Duodenal mucosa (tissue), 2 donors: ENCODE measurements at regions not wholly inside any gene's neighbourhood (a gene's known extent, or its start where the extent isn't known, plus 50 kb on each side); places are given as distances from the start of the nearest gene placed in this dataset.

Source experiments
- H3K27ac ChIP-seq: one replicate; pipeline ENCODE4 v1.7.0; 2013; ENCODE audit warnings: low read depth, low read length
- H3K27me3 ChIP-seq, 2 donors: one replicate each; pipeline ENCODE4 v1.7.0; 2013; ENCODE audit warnings: low read length in 2 of 2, control low read depth in 1 of 2; ENCODE audit not compliant: insufficient read depth in 2 of 2, control insufficient read depth in 1 of 2
- H3K36me3 ChIP-seq, 2 donors: one replicate each; pipeline ENCODE4 v1.7.0; 2013; ENCODE audit warnings: low read length in 2 of 2, control low read depth in 1 of 2; ENCODE audit not compliant: insufficient read depth in 2 of 2, control insufficient read depth in 1 of 2
- H3K4me1 ChIP-seq, 2 donors: one replicate each; pipeline ENCODE4 v1.7.0; 2013; ENCODE audit warnings: low read length in 2 of 2, control low read depth in 1 of 2; ENCODE audit not compliant: insufficient read depth in 2 of 2, control insufficient read depth in 1 of 2
- H3K4me3 ChIP-seq, 2 donors: one replicate each; pipeline ENCODE4 v1.7.0; 2013; ENCODE audit warnings: low read length in 2 of 2, low read depth in 1 of 2
- H3K9ac ChIP-seq, 2 donors: one replicate each; pipeline ENCODE4 v1.7.0; 2013; ENCODE audit warnings: low read length in 2 of 2, low read depth in 1 of 2
- H3K9me3 ChIP-seq, 2 donors: one replicate each; pipeline ENCODE4 v1.7.0; 2013; ENCODE audit warnings: low read length in 2 of 2, control low read depth in 1 of 2; ENCODE audit not compliant: control insufficient read depth in 1 of 2

- H3K9ac ChIP-seq: no peak overlapping the region
- peaks cover 0 to 7% of the 10 kb centered on the region in 2 donors for H3K4me1 ChIP-seq
- H3K27me3 ChIP-seq: peaks cover 38 to 39% of the 10 kb centered on the region in 2 donors
- H3K4me3 ChIP-seq: no peak overlapping the region
- H3K9me3 ChIP-seq: no peaks in the 10 kb centered on the region
- no peak overlapping the region for H3K27ac ChIP-seq
- no peaks in the 10 kb centered on the region for H3K36me3 ChIP-seq
Observed at GRCh38 chr20:62578294-62578897, 63.9 kb upstream of the SLCO4A1 start.

GRCh38 chr20:62580052-62580451, 62.3 kb upstream of the SLCO4A1 start:
- no peaks in the 10 kb centered on the region for H3K36me3 ChIP-seq
- no peak overlapping the region for H3K27ac ChIP-seq
- H3K27me3 ChIP-seq: peaks cover 37 to 42% of the 10 kb centered on the region in 2 donors
- H3K4me1 ChIP-seq: peaks cover 0 to 7% of the 10 kb centered on the region in 2 donors
- H3K4me3 ChIP-seq: no peak overlapping the region
- H3K9me3 ChIP-seq: no peaks in the 10 kb centered on the region
- no peak overlapping the region for H3K9ac ChIP-seq

- H3K4me3 ChIP-seq: no peak overlapping the region
- no peak overlapping the region for H3K27ac ChIP-seq
- H3K9me3 ChIP-seq: no peaks in the 10 kb centered on the region
- H3K36me3 ChIP-seq: no peaks in the 10 kb centered on the region
- peaks cover 37 to 42% of the 10 kb centered on the region in 2 donors for H3K27me3 ChIP-seq
- peaks cover 0 to 7% of the 10 kb centered on the region in 2 donors for H3K4me1 ChIP-seq
- no peak overlapping the region for H3K9ac ChIP-seq
Observed at GRCh38 chr20:62580733-62581132, 61.6 kb upstream of the SLCO4A1 start.

GRCh38 chr20:62581308-62581707, 61.0 kb upstream of the SLCO4A1 start:
- Histone ChIP-seq H3K4me1 (peaks cover 0 to 7% of the 10 kb centered on the region in 2 donors), H3K4me3 (no peak overlapping the region), H3K9ac (no peak overlapping the region), H3K36me3 (no peaks in the 10 kb centered on the region), H3K27me3 (peaks cover 37 to 42% of the 10 kb centered on the region in 2 donors), H3K9me3 (no peaks in the 10 kb centered on the region), H3K27ac (no peak overlapping the region)

GRCh38 chr20:62581806-62582205, 60.5 kb upstream of the SLCO4A1 start:
- no peak overlapping the region for H3K9ac ChIP-seq
- H3K4me3 ChIP-seq: no peak overlapping the region
- peaks cover 0 to 7% of the 10 kb centered on the region in 2 donors for H3K4me1 ChIP-seq
- H3K27me3 ChIP-seq: peaks cover 36 to 42% of the 10 kb centered on the region in 2 donors
- no peaks in the 10 kb centered on the region for H3K9me3 ChIP-seq
- H3K36me3 ChIP-seq: no peaks in the 10 kb centered on the region
- H3K27ac ChIP-seq: no peak overlapping the region

- no peaks in the 10 kb centered on the region for H3K4me1 ChIP-seq
- no peak overlapping the region for H3K4me3 ChIP-seq
- peaks cover 23 to 40% of the 10 kb centered on the region in 2 donors for H3K27me3 ChIP-seq
- no peak overlapping the region for H3K9ac ChIP-seq
- H3K9me3 ChIP-seq: no peaks in the 10 kb centered on the region
- no peak overlapping the region for H3K27ac ChIP-seq
- H3K36me3 ChIP-seq: no peaks in the 10 kb centered on the region
Observed at GRCh38 chr20:62583424-62583920, 58.8 kb upstream of the SLCO4A1 start.

GRCh38 chr20:62584671-62585460, 57.4 kb upstream of the SLCO4A1 start:
- Histone ChIP-seq H3K9me3 (no peaks in the 10 kb centered on the region), H3K27me3 (peaks cover 17 to 32% of the 10 kb centered on the region in 2 donors), H3K36me3 (no peaks in the 10 kb centered on the region), H3K27ac (no peak overlapping the region), H3K4me3 (no peak overlapping the region), H3K4me1 (no peaks in the 10 kb centered on the region), H3K9ac (no peak overlapping the region)

- no peak overlapping the region for H3K27ac ChIP-seq
- H3K27me3 ChIP-seq: peaks cover 12 to 26% of the 10 kb centered on the region in 2 donors
- no peak overlapping the region for H3K4me3 ChIP-seq
- H3K9me3 ChIP-seq: no peaks in the 10 kb centered on the region
- no peaks in the 10 kb centered on the region for H3K4me1 ChIP-seq
- no peak overlapping the region for H3K9ac ChIP-seq
- H3K36me3 ChIP-seq: no peaks in the 10 kb centered on the region
Observed at GRCh38 chr20:62585461-62585970, 56.8 kb upstream of the SLCO4A1 start.

- H3K36me3 ChIP-seq: no peaks in the 10 kb centered on the region
- H3K4me3 ChIP-seq: no peak overlapping the region
- peaks cover 15 to 18% of the 10 kb centered on the region in 2 donors for H3K27me3 ChIP-seq
- H3K9me3 ChIP-seq: no peaks in the 10 kb centered on the region
- H3K27ac ChIP-seq: no peak overlapping the region
- no peak overlapping the region for H3K9ac ChIP-seq
- H3K4me1 ChIP-seq: no peaks in the 10 kb centered on the region
Observed at GRCh38 chr20:62586799-62587198, 55.5 kb upstream of the SLCO4A1 start.

GRCh38 chr20:62587757-62588402, 54.4 kb upstream of the SLCO4A1 start:
- no peaks in the 10 kb centered on the region for H3K36me3 ChIP-seq
- no peaks in the 10 kb centered on the region for H3K9me3 ChIP-seq
- no peaks in the 10 kb centered on the region for H3K4me1 ChIP-seq
- H3K27me3 ChIP-seq: peaks cover 9 to 20% of the 10 kb centered on the region in 2 donors
- H3K9ac ChIP-seq: no peak overlapping the region
- H3K4me3 ChIP-seq: no peak overlapping the region
- no peak overlapping the region for H3K27ac ChIP-seq
